ENCODE measurements at regions not wholly inside any gene's neighbourhood (a gene's known extent, or its start where the extent isn't known, plus 50 kb on each side); places are given as distances from the start of the nearest gene placed in this dataset.

GRCh38 chr1:61605607-61606321, 119.2 kb downstream of the TM2D1 start:
- Histone ChIP-seq H3F3A (ENCODE audit: insufficient read depth, low read length, poor library complexity, severe bottlenecking) (no peaks in the 10 kb centered on the region), H2AFZ (ENCODE audit: low read depth, low read length) (no peak overlapping the region), H3K9me3 (ENCODE audit: low read length) (no peaks in the 10 kb centered on the region), H3K4me3 (ENCODE audit: low read length) (no peak overlapping the region), H3K9me2 (ENCODE audit: insufficient read depth, low read length) (no peaks in the 10 kb centered on the region), H4K20me1 (ENCODE audit: insufficient read depth) (no peaks in the 10 kb centered on the region), H3K36me3 (ENCODE audit: insufficient read depth, low read length) (no peaks in the 10 kb centered on the region), H3K9ac (ENCODE audit: low read length) (no peak overlapping the region), H3K79me2 (replicated peaks; ENCODE audit: insufficient read depth, low read length) (no peaks in the 10 kb centered on the region), H3K4me2 (ENCODE audit: low read length) (no peak overlapping the region), H3K27me3 (ENCODE audit: insufficient read depth, low read depth, low read length) (no peaks in the 10 kb centered on the region), H3K27ac (ENCODE audit: low read length) (no peak overlapping the region)
- TF ChIP-seq EZH2 (IDR thresholded peaks at IDR 0.05; ENCODE audit: borderline replicate concordance, insufficient read depth, low read length, poor library complexity, severe bottlenecking) (no peak), REST (IDR thresholded peaks at IDR 0.05; ENCODE audit: borderline replicate concordance) (no peak), EP300 (conservative IDR thresholded peaks at IDR 0.05; ENCODE audit: poor library complexity, severe bottlenecking) (no peak), POLR2AphosphoS5 (IDR thresholded peaks at IDR 0.05) (no peak), RAD21 (conservative IDR thresholded peaks at IDR 0.05) (no peak), MXI1 (conservative IDR thresholded peaks at IDR 0.05; ENCODE audit: poor library complexity, severe bottlenecking) (no peak), CTCF (IDR thresholded peaks at IDR 0.05; ENCODE audit: poor library complexity, severe bottlenecking) (no peak), TAF1 (IDR thresholded peaks at IDR 0.05; ENCODE audit: low read depth) (no peak), SMC3 (conservative IDR thresholded peaks at IDR 0.05; ENCODE audit: poor library complexity) (no peak)

- Histone ChIP-seq H3K9me3 (ENCODE audit: low read length) (no peaks in the 10 kb centered on the region), H3K9ac (ENCODE audit: low read length) (no peak overlapping the region), H3K79me2 (replicated peaks; ENCODE audit: insufficient read depth, low read length) (no peaks in the 10 kb centered on the region), H3F3A (ENCODE audit: insufficient read depth, low read length, poor library complexity, severe bottlenecking) (no peaks in the 10 kb centered on the region), H3K27ac (ENCODE audit: low read length) (no peak overlapping the region), H3K27me3 (ENCODE audit: insufficient read depth, low read depth, low read length) (no peaks in the 10 kb centered on the region), H3K9me2 (ENCODE audit: insufficient read depth, low read length) (no peaks in the 10 kb centered on the region), H3K4me2 (ENCODE audit: low read length) (no peak overlapping the region), H4K20me1 (ENCODE audit: insufficient read depth) (no peaks in the 10 kb centered on the region), H3K4me3 (ENCODE audit: low read length) (no peak overlapping the region), H3K36me3 (ENCODE audit: insufficient read depth, low read length) (no peaks in the 10 kb centered on the region), H2AFZ (ENCODE audit: low read depth, low read length) (no peak overlapping the region)
- TF ChIP-seq MXI1 (conservative IDR thresholded peaks at IDR 0.05; ENCODE audit: poor library complexity, severe bottlenecking) (no peak), REST (IDR thresholded peaks at IDR 0.05; ENCODE audit: borderline replicate concordance) (no peak), EP300 (conservative IDR thresholded peaks at IDR 0.05; ENCODE audit: poor library complexity, severe bottlenecking) (no peak), TAF1 (IDR thresholded peaks at IDR 0.05; ENCODE audit: low read depth) (no peak), EZH2 (IDR thresholded peaks at IDR 0.05; ENCODE audit: borderline replicate concordance, insufficient read depth, low read length, poor library complexity, severe bottlenecking) (no peak), POLR2AphosphoS5 (IDR thresholded peaks at IDR 0.05) (no peak), RAD21 (conservative IDR thresholded peaks at IDR 0.05) (no peak), SMC3 (conservative IDR thresholded peaks at IDR 0.05; ENCODE audit: poor library complexity) (no peak), CTCF (IDR thresholded peaks at IDR 0.05; ENCODE audit: poor library complexity, severe bottlenecking) (no peak)
Measured at GRCh38 chr1:61604684-61605083, 120.3 kb downstream of the TM2D1 start.

All from neural cell (in vitro differentiated cells).